ENCODE measurements at regions not wholly inside any gene's neighbourhood (a gene's known extent, or its start where the extent isn't known, plus 50 kb on each side); places are given as distances from the start of the nearest gene placed in this dataset.

- TF ChIP-seq CTCF (IDR thresholded peaks at IDR 0.05) (no peak), EP300 (IDR thresholded peaks at IDR 0.05) (no peak)
These were observed 194.5 kb downstream of the C12orf75 start for GRCh38 chr12:105524961-105525360.

Measured in ovary (tissue), 3 donors.